ENCODE measurements at regions not wholly inside any gene's neighbourhood (a gene's known extent, or its start where the extent isn't known, plus 50 kb on each side); places are given as distances from the start of the nearest gene placed in this dataset.

GRCh38 chr10:10020945-10021344 lies 996.7 kb upstream of the CELF2 start:
- Histone ChIP-seq H3K9me1 (ENCODE audit: control insufficient read depth, extremely low read depth, insufficient read depth, low read length) (no peaks in the 10 kb centered on the region), H3K9me3 (ENCODE audit: control insufficient read depth, low read depth, low read length) (no peaks in the 10 kb centered on the region), H2AFZ (ENCODE audit: control insufficient read depth, low read length) (no peak overlapping the region), H3K4me3 (ENCODE audit: control insufficient read depth in 2 of 3, extremely low read depth in 1 of 3, insufficient read depth in 2 of 3, low read depth in 1 of 3, low read length in 3 of 3) (no peak overlapping the region), H3K4me1 (ENCODE audit: control insufficient read depth, extremely low read depth, insufficient read depth, low read length) (no peaks in the 10 kb centered on the region), H4K20me1 (ENCODE audit: control insufficient read depth, extremely low read depth, insufficient read depth, low read length) (no peaks in the 10 kb centered on the region), H3K27ac (ENCODE audit: control insufficient read depth, insufficient read depth, low read length) (no peak overlapping the region), H3K9ac (ENCODE audit: control insufficient read depth, extremely low read depth, insufficient read depth, low read length) (no peak overlapping the region), H3K36me3 (ENCODE audit: control insufficient read depth in 2 of 2, extremely low read depth in 1 of 2, insufficient read depth in 2 of 2, low read length in 2 of 2) (no peaks in the 10 kb centered on the region), H3K79me2 (ENCODE audit: control insufficient read depth, insufficient read depth, low read length) (no peaks in the 10 kb centered on the region), H3K27me3 (ENCODE audit: control insufficient read depth, extremely low read depth, insufficient read depth, low read length) (no peaks in the 10 kb centered on the region), H3K4me2 (ENCODE audit: control insufficient read depth, extremely low read depth, insufficient read depth, low read depth, low read length) (no peak overlapping the region)
- dilution Hi-C loops (cut with MboI; ENCODE audit: extremely low pct_ligation_motif_present, low sequenced_read_pairs) = no loop called here
- FAIRE-seq = no peak
- no peak for DNase-seq (ENCODE audit: low read depth, low spot score)
- TF ChIP-seq CTCF (optimal IDR thresholded peaks at IDR 0.05 in 1 of 3, IDR thresholded peaks at IDR 0.05 in 1 of 3, conservative IDR thresholded peaks at IDR 0.05 in 1 of 3; ENCODE audit: extremely low read depth in 1 of 3, insufficient read depth in 2 of 3, low read length in 3 of 3) (no peak), EZH2 (IDR thresholded peaks at IDR 0.05; ENCODE audit: low read length) (no peak)

- Histone ChIP-seq H3K4me2 (ENCODE audit: control insufficient read depth, extremely low read depth, insufficient read depth, low read depth, low read length) (no peak overlapping the region), H4K20me1 (ENCODE audit: control insufficient read depth, extremely low read depth, insufficient read depth, low read length) (no peaks in the 10 kb centered on the region), H2AFZ (ENCODE audit: control insufficient read depth, low read length) (no peak overlapping the region), H3K27ac (ENCODE audit: control insufficient read depth, insufficient read depth, low read length) (no peak overlapping the region), H3K4me1 (ENCODE audit: control insufficient read depth, extremely low read depth, insufficient read depth, low read length) (no peaks in the 10 kb centered on the region), H3K9ac (ENCODE audit: control insufficient read depth, extremely low read depth, insufficient read depth, low read length) (no peak overlapping the region), H3K27me3 (ENCODE audit: control insufficient read depth, extremely low read depth, insufficient read depth, low read length) (no peaks in the 10 kb centered on the region), H3K9me3 (ENCODE audit: control insufficient read depth, low read depth, low read length) (no peaks in the 10 kb centered on the region), H3K79me2 (ENCODE audit: control insufficient read depth, insufficient read depth, low read length) (no peaks in the 10 kb centered on the region), H3K36me3 (ENCODE audit: control insufficient read depth in 2 of 2, extremely low read depth in 1 of 2, insufficient read depth in 2 of 2, low read length in 2 of 2) (no peaks in the 10 kb centered on the region), H3K4me3 (ENCODE audit: control insufficient read depth in 2 of 3, extremely low read depth in 1 of 3, insufficient read depth in 2 of 3, low read depth in 1 of 3, low read length in 3 of 3) (no peak overlapping the region), H3K9me1 (ENCODE audit: control insufficient read depth, extremely low read depth, insufficient read depth, low read length) (no peaks in the 10 kb centered on the region)
- no peak for DNase-seq (ENCODE audit: low read depth, low spot score)
- dilution Hi-C loops (cut with MboI; ENCODE audit: extremely low pct_ligation_motif_present, low sequenced_read_pairs) = no loop called here
- TF ChIP-seq EZH2 (IDR thresholded peaks at IDR 0.05; ENCODE audit: low read length) = no peak
- no peak for TF ChIP-seq CTCF (optimal IDR thresholded peaks at IDR 0.05 in 1 of 3, IDR thresholded peaks at IDR 0.05 in 1 of 3, conservative IDR thresholded peaks at IDR 0.05 in 1 of 3; ENCODE audit: extremely low read depth in 1 of 3, insufficient read depth in 2 of 3, low read length in 3 of 3)
- FAIRE-seq = no peak
Measured at GRCh38 chr10:10032991-10033390, 984.7 kb upstream of the CELF2 start.
